Cardiac fibroblast (primary cell): ENCODE measurements at regions not wholly inside any gene's neighbourhood (a gene's known extent, or its start where the extent isn't known, plus 50 kb on each side); places are given as distances from the start of the nearest gene placed in this dataset.
A peak's percentile ranks its signal among the peaks of the same experiment; 100 is the strongest.
"Not testable (repeated sequence)": the region's sequence is repeated elsewhere in the genome, so short reads cannot be mapped to it uniquely, and the experiment has no call there.

Source experiments
- DNase-seq, 2 donors: peaks; one replicate each; pipeline versions ENCODE4 v3.0.0 to v3.0.0-alpha.2; 2010; ENCODE audit warnings: low read depth in 2 of 2
- H3K4me3 ChIP-seq, 2 donors: replicated peaks in 1 of 2; 1 replicate in 1 of 2; 2 replicates in 1 of 2; pipeline ENCODE4 v1.5.1; 2011; ENCODE audit warnings: low read depth in 2 of 2, low read length in 2 of 2, mild to moderate bottlenecking in 2 of 2, moderate library complexity in 1 of 2
- TF ChIP-seq, protein P1 (sequence below): IDR thresholded peaks from one replicate; pipeline ENCODE4 v1.5.1; 2011; ENCODE audit warnings: low read depth, mild to moderate bottlenecking, low read length, inconsistent platforms

DNA sequence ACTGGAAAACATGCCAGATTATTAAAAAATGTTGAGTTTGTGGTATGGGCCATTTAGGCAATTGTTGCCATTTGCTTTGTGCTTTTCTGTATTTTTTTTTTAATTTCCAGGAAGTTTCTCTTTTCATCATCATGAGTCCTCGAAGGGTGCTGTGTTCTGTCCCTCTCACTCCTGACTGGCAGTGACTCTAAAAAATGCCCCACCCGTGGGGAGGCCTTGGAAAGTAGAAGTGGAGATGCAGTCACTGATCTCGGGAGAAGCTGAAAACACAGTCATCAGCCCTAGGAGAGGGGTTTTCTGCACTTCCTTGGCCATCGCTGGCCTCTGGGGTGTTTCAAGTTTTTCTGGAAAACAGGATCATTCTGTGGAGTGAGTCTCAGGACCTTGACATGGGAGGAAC, 98.5 kb upstream of the GRK3 start:
- TF ChIP-seq, protein P1, sequence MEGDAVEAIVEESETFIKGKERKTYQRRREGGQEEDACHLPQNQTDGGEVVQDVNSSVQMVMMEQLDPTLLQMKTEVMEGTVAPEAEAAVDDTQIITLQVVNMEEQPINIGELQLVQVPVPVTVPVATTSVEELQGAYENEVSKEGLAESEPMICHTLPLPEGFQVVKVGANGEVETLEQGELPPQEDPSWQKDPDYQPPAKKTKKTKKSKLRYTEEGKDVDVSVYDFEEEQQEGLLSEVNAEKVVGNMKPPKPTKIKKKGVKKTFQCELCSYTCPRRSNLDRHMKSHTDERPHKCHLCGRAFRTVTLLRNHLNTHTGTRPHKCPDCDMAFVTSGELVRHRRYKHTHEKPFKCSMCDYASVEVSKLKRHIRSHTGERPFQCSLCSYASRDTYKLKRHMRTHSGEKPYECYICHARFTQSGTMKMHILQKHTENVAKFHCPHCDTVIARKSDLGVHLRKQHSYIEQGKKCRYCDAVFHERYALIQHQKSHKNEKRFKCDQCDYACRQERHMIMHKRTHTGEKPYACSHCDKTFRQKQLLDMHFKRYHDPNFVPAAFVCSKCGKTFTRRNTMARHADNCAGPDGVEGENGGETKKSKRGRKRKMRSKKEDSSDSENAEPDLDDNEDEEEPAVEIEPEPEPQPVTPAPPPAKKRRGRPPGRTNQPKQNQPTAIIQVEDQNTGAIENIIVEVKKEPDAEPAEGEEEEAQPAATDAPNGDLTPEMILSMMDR: no peak
- no peak overlapping the region for H3K4me3 ChIP-seq
- no peak for DNase-seq

DNA sequence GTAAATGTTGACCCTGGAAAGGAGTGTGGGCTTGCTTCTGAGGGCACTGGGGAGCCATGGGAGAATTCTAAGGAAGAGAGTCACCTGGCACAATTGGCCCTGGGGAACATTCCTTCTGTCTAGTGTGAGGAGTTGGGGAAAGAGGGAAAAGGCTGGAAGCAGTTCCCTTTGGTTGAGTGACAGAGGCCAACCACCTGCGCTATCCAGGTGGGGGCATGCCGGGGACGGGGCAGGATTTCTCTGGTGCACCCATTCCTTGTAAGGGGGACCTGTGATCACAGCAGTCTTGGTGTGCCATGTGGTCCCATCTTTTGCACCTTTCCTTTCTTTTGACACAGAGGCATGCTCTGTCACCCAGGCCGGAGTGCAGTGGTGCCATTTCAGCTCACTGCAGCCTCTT, 92.1 kb upstream of the GRK3 start:
- H3K4me3 ChIP-seq: no peak overlapping the region
- TF ChIP-seq, protein P1: no peak
- no peak for DNase-seq

DNA sequence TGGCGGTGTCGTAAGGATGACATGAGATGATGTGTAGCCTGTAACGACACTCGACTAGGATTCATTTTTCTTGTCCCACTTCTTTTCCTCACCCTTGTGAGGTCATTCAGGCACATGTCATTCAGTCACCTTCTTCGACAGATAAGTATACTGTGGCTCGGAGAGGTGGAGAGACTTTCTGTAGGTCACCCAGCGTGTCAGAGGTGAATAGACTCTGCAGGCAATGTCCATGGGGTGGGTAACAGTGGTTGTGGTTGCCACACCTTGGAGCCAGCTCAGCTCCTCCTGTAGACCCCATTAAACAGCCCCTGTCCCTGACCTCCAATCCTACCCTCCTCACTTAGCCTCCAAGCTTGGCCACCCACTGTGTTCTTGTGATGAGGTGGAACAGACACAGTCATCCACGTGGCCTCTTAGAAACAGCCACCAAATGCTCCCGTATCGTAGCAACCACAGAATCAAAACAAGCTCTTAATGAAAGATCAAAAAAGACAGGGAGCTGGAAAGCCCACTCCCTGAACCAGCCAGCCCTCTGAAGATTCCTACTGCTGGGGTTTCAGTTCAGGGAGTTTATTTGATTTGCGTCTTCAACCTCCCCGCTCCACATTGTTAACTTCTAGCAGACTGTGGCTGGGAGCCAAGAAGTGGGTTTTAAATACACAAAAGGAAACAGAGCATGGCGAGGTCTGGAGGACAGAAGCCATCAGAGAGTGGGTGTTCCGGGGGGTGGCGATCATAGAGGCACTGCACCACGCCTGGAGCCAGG, 89.0 kb upstream of the GRK3 start:
- no peak overlapping the region for H3K4me3 ChIP-seq
- TF ChIP-seq, protein P1: no peak
- DNase-seq: peak; percentile 27 to 43

DNA sequence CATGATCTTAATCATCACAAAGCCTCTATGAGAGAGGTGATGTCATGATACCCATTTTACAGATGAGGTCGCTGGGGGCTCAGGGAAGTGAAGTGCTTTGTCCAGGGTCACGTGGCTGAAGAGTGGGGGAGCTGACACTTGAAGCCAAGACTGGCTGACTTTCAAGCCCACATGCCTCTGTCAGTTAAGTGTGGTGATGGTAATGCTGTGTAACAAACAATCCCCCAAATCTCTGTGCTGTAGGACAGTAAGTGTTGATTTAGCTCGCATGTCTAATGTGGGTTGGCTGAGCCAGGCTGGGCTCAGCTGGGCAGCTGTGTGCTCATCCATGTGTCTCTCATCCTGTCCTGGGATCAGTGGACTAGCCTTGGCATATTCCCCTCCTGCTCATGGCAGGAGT, 87.1 kb upstream of the GRK3 start:
- no peak overlapping the region for H3K4me3 ChIP-seq
- DNase-seq: no peak
- TF ChIP-seq, protein P1: no peak

DNA sequence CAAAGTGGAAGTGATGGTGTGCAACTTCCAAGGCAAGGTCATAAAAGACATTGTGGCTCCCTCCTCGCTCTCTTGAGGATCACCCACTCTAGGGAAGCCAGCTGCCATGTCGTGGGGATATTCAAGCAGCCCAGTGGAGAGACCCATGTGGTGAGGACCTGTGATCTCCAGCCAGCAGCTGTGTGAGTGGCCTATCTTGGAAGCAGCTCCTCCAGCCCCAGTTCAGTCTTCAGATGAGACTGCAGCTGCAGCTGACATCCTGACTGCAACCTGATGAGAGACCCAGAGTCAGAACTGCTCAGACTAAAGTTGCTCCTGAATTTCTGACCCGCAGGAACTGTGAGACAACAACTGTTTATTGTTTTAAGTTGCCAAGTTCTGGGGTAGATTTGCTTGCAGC, 86.4 kb upstream of the GRK3 start:
- no peak for DNase-seq
- TF ChIP-seq, protein P1: no peak

DNA sequence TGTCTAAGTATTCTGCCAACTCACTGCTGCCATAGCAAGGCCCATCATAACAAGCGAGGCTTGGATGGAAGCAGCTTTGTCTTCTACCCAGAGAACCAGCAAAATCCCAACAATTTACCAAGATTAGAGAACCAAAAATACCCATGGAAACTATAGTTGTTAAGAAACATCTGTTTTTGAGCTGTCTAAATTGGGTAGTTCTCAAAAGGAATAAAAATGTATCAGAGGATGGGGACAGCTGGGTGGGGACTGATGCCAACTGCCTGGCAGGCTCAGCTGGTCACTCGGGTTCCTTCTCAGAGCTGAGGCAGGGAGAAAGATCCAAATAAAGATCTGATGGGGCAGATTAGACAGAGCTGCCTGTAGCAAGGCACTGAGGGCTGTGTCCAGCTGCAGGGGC, 85.9 kb upstream of the GRK3 start:
- DNase-seq: no peak
- no peak overlapping the region for H3K4me3 ChIP-seq
- TF ChIP-seq, protein P1: no peak

More for the DNA sequence above, 86.4 kb upstream of the GRK3 start:
- H3K4me3 ChIP-seq: no peak overlapping the region

DNA sequence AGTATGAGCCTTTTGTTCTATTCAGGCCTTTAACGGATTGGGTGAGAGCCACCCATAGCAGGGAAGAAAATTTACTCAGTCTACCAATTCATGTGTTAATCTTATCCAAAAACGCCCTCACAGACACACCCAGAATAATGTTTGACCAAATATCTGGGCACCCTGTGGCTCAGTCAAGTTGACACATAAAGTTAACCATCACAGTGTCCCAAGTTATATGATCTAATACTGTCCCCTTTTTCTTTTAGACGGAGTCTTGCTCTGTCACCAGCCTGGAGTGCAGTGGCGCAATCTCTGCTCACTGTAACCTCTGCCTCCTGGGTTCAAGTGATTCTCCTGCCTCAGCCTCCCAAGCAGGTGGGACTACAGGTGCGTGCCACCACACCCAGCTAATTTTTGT, 83.6 kb upstream of the GRK3 start:
- not testable (repeated sequence) for H3K4me3 ChIP-seq, DNase-seq
